Type B pancreatic cell (in vitro differentiated cells): ENCODE measurements at regions not wholly inside any gene's neighbourhood (a gene's known extent, or its start where the extent isn't known, plus 50 kb on each side); places are given as distances from the start of the nearest gene placed in this dataset.

ENCODE experiments used
- DNase-seq: peaks from one replicate; pipeline ENCODE4 v3.0.0; 2021; ENCODE audit warnings: mixed read lengths; ENCODE audit not compliant: unreplicated experiment; ENCODE audit errors: extremely low spot score
- H3K27ac Mint-ChIP-seq: 2 replicates; pipeline ENCODE4 v1.8.0; 2021; ENCODE audit warnings: mild to moderate bottlenecking, mixed read lengths
- H3K27me3 Mint-ChIP-seq: 2 replicates; pipeline ENCODE4 v1.8.0; 2021; ENCODE audit warnings: mixed read lengths
- H3K36me3 Mint-ChIP-seq: 2 replicates; pipeline ENCODE4 v1.8.0; 2021; ENCODE audit warnings: mixed read lengths
- H3K4me1 Mint-ChIP-seq: one replicate; pipeline ENCODE4 v1.8.0; 2021; ENCODE audit warnings: mixed read lengths; ENCODE audit not compliant: unreplicated experiment
- H3K4me3 Mint-ChIP-seq: 2 replicates; pipeline ENCODE4 v1.8.0; 2021; ENCODE audit warnings: mild to moderate bottlenecking, mixed read lengths
- H3K9me3 Mint-ChIP-seq: 2 replicates; pipeline ENCODE4 v1.8.0; 2021; ENCODE audit warnings: mixed read lengths
- CTCF ChIP-seq: fragments of 200-600 bp; sonication (generic); conservative IDR thresholded peaks from 2 replicates; pipeline ENCODE4 v1.5.0; 2021; ENCODE audit warnings: antibody characterized with exemption, mild to moderate bottlenecking

- Mint-ChIP-seq H3K27me3 (no peaks in the 10 kb centered on the region), H3K4me1 (peaks cover 5% of the 10 kb centered on the region), H3K4me3 (no peak overlapping the region), H3K27ac (no peak overlapping the region), H3K36me3 (no peaks in the 10 kb centered on the region), H3K9me3 (no peaks in the 10 kb centered on the region)
- no peak for DNase-seq
- TF ChIP-seq CTCF, result peak; percentile 63
These were observed 2758.2 kb downstream of the PCDH9 start for GRCh38 chr13:64471916-64472315.

GRCh38 chr13:64470751-64471150 lies 2759.4 kb downstream of the PCDH9 start:
- H3K36me3 Mint-ChIP-seq, result no peaks in the 10 kb centered on the region
- DNase-seq, result no peak
- peaks cover 5% of the 10 kb centered on the region for H3K4me1 Mint-ChIP-seq
- H3K9me3 Mint-ChIP-seq, result no peaks in the 10 kb centered on the region
- no peak overlapping the region for H3K27ac Mint-ChIP-seq
- no peaks in the 10 kb centered on the region for H3K27me3 Mint-ChIP-seq
- H3K4me3 Mint-ChIP-seq, result no peak overlapping the region
- TF ChIP-seq CTCF, result no peak

- Mint-ChIP-seq H3K27me3 (no peaks in the 10 kb centered on the region), H3K4me3 (no peak overlapping the region), H3K9me3 (no peaks in the 10 kb centered on the region), H3K4me1 (no peaks in the 10 kb centered on the region), H3K27ac (no peak overlapping the region), H3K36me3 (no peaks in the 10 kb centered on the region)
- DNase-seq, result no peak
- no peak for TF ChIP-seq CTCF
These were observed 2770.4 kb downstream of the PCDH9 start for GRCh38 chr13:64459778-64460177.

GRCh38 chr13:64457976-64458375 lies 2772.2 kb downstream of the PCDH9 start:
- H3K4me1 Mint-ChIP-seq, result no peaks in the 10 kb centered on the region
- no peaks in the 10 kb centered on the region for H3K9me3 Mint-ChIP-seq
- H3K27me3 Mint-ChIP-seq, result no peaks in the 10 kb centered on the region
- no peak overlapping the region for H3K4me3 Mint-ChIP-seq
- no peak for DNase-seq
- no peaks in the 10 kb centered on the region for H3K36me3 Mint-ChIP-seq
- H3K27ac Mint-ChIP-seq, result no peak overlapping the region
- TF ChIP-seq CTCF, result no peak

- Mint-ChIP-seq H3K4me1 (no peaks in the 10 kb centered on the region), H3K4me3 (no peak overlapping the region), H3K36me3 (no peaks in the 10 kb centered on the region), H3K9me3 (no peaks in the 10 kb centered on the region), H3K27me3 (no peaks in the 10 kb centered on the region), H3K27ac (no peak overlapping the region)
- no peak for DNase-seq
- TF ChIP-seq CTCF, result no peak
These were observed 2775.0 kb downstream of the PCDH9 start for GRCh38 chr13:64455124-64455523.

- Mint-ChIP-seq H3K36me3 (no peaks in the 10 kb centered on the region), H3K27ac (no peak overlapping the region), H3K9me3 (no peaks in the 10 kb centered on the region), H3K27me3 (no peaks in the 10 kb centered on the region), H3K4me1 (no peaks in the 10 kb centered on the region), H3K4me3 (no peak overlapping the region)
- no peak for TF ChIP-seq CTCF
- no peak for DNase-seq
These were observed 2776.3 kb downstream of the PCDH9 start for GRCh38 chr13:64453831-64454230.
